OCI-LY7 (cell line): ENCODE measurements at regions not wholly inside any gene's neighbourhood (a gene's known extent, or its start where the extent isn't known, plus 50 kb on each side); places are given as distances from the start of the nearest gene placed in this dataset.
"Not testable (repeated sequence)": the region's sequence is repeated elsewhere in the genome, so short reads cannot be mapped to it uniquely, and the experiment has no call there.

Source experiments
- BruUV-seq: library from RNA; stranded (reverse); fragments of 400-500 nt; replicated peaks from 2 replicates; lab custom pipeline; 2021; lab: Mats Ljungman, UMichigan
- CTCF ChIA-PET: fragments of 300-600 bp; sonication (Branson Sonifier 250); formaldehyde crosslinking; loops from one replicate; lab custom pipeline; 2022; ENCODE audit warnings: antibody characterized with exemption; ENCODE audit not compliant: unreplicated experiment; lab: Charles Lee
- POLR2A ChIA-PET: fragments of 300-600 bp; sonication (Branson Sonifier 250); formaldehyde crosslinking; loops from one replicate; lab custom pipeline; 2022; ENCODE audit warnings: antibody characterized with exemption; lab: Charles Lee
- DNase-seq: peaks from one replicate; pipeline ENCODE4 v3.0.0-alpha.2; 2015; ENCODE audit warnings: low spot score
- H2AFZ ChIP-seq: fragments of 200-600 bp; sonication (generic), shearing (Covaris generic); 2 replicates; pipeline ENCODE4 v1.6.1; 2014; ENCODE audit warnings: mild to moderate bottlenecking, antibody characterized with exemption, low read length, moderate library complexity
- H3K27ac ChIP-seq: fragments of 200-600 bp; sonication (generic); 2 replicates; pipeline ENCODE4 v1.5.1; 2014; ENCODE audit warnings: mixed run types, low read depth, mild to moderate bottlenecking, moderate library complexity, low read length, inconsistent platforms; ENCODE audit not compliant: poor library complexity, severe bottlenecking
- H3K36me3 ChIP-seq: fragments of 200-600 bp; sonication (generic); 2 replicates; pipeline ENCODE4 v1.6.1; 2014; ENCODE audit warnings: mild to moderate bottlenecking, antibody characterized with exemption, low read length, moderate library complexity, mixed read lengths; ENCODE audit not compliant: insufficient read depth
- H3K4me1 ChIP-seq: fragments of 200-600 bp; sonication (generic); 2 replicates; pipeline ENCODE4 v1.5.1; 2014; ENCODE audit warnings: mild to moderate bottlenecking, low read length; ENCODE audit not compliant: insufficient read depth, poor library complexity, severe bottlenecking
- H3K4me2 ChIP-seq: fragments of 200-600 bp; sonication (generic); 2 replicates; pipeline ENCODE4 v1.6.1; 2014; ENCODE audit warnings: mild to moderate bottlenecking, low read length
- H3K4me3 ChIP-seq: fragments of 200-600 bp; sonication (generic); 2 replicates; pipeline ENCODE4 v1.5.1; 2014; ENCODE audit warnings: mild to moderate bottlenecking, low read depth, low read length; ENCODE audit not compliant: poor library complexity, severe bottlenecking
- H3K79me2 ChIP-seq: fragments of 200-600 bp; sonication (generic); 2 replicates; pipeline ENCODE4 v1.6.1; 2016; ENCODE audit warnings: low read depth, mild to moderate bottlenecking, low read length, moderate library complexity, mixed read lengths; ENCODE audit not compliant: insufficient read depth
- H3K9me2 ChIP-seq: fragments of 200-600 bp; sonication (generic); 2 replicates; pipeline ENCODE4 v1.6.1; 2016; ENCODE audit warnings: mild to moderate bottlenecking, low read length, mixed read lengths; ENCODE audit not compliant: insufficient read depth
- H3K9me3 ChIP-seq: fragments of 200-600 bp; sonication (generic); 2 replicates; pipeline ENCODE4 v1.6.1; 2014; ENCODE audit warnings: mild to moderate bottlenecking, mixed run types, low read length, mixed read lengths
- H4K20me1 ChIP-seq: fragments of 200-600 bp; sonication (generic); 2 replicates; pipeline ENCODE4 v1.6.1; 2014; ENCODE audit warnings: mild to moderate bottlenecking, antibody characterized with exemption, low read length, moderate library complexity, mixed read lengths; ENCODE audit not compliant: insufficient read depth
- EZH2phosphoT487 ChIP-seq: fragments of 200-600 bp; sonication (generic); IDR thresholded peaks from 2 replicates; pipeline ENCODE4 v1.6.1; 2018; ENCODE audit warnings: low read depth, borderline replicate concordance, mild to moderate bottlenecking, mixed run types, antibody characterized with exemption, low read length, moderate library complexity, mixed read lengths
- intact Hi-C: fragments of 100-400 bp; cut with micrococcal nuclease; formaldehyde crosslinking; loops from one replicate; pipeline ENCODE4 v1.10.0; 2022; ENCODE audit not compliant: unreplicated experiment
- TF ChIP-seq, protein P1 (sequence below): fragments of 200-600 bp; sonication (generic); conservative IDR thresholded peaks from 2 replicates; pipeline ENCODE4 v1.5.1; 2014; ENCODE audit warnings: mild to moderate bottlenecking, antibody characterized with exemption, low read length, moderate library complexity, mixed read lengths

DNA sequence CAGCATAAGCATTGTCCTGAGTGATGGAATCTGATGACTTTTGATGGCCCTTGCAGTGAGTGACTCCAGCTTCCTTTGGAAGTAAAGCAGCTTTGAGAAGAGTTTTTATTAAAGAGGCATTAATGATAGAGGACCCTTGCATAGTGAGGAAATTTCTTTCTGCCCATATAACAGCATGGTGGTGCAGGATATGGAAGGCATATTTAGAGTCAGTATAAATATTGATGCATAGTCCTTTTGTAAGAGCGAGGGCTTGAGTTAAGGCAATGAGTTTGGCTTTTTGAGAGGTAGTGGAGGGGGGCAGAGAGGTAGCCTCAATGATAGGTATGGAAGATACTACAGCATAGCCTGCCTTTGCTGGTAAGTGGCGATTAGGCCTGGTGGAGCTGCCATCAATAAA lies 87.7 kb upstream of the DNAH14 start:
- H3K4me1 ChIP-seq, H3K36me3 ChIP-seq, H3K79me2 ChIP-seq, POLR2A ChIA-PET, H3K9me3 ChIP-seq, intact Hi-C loops, CTCF ChIA-PET, H3K4me3 ChIP-seq, H3K4me2 ChIP-seq, DNase-seq, H3K27ac ChIP-seq, BruUV-seq, H4K20me1 ChIP-seq, H2AFZ ChIP-seq, H3K9me2 ChIP-seq: not testable (repeated sequence)

DNA sequence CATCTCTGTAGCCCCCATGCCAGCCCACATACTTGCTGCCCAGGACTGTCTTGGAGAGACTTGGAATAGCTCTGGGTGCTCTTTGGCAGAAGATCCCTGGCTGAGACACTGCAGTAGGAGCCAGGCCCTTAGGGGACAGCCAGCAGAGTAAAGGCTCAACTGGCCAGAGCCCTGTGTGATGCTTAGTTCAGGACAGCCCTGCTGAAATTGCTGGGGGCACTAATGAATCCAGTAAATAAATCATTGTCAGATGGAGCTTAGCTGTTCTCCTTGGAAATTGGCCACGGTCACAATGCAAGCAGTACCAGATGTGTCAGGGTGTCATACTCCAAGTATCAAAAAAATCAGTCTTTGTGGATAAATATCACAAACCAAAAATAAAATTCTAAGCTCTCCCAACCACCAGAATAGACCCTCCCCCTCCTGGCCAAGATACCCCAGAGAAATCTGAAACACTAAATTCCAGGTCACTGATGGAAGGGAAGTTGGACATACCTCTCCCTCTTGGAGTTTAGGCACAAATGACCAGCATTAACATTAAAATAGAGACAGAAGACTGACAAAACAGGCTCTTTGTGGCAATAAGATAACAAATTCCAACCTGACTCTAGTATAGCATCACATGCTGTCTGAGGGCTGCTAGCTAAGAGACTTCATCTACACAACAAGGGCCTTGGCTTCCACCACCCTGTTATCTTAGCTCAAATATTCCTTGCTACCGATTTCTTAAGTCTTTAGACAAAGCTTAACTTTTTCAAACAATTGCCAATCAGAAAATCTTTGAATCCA lies 83.2 kb upstream of the DNAH14 start:
- ChIA-PET CTCF (no interaction called here), POLR2A (interaction anchor here (0.9 kb wide), 1 partner anchor 11 kb away, joined by 3 read pairs; no protein-coding TSS in a partner anchor)
- BruUV-seq, result no TSS peak
- H3K9me3 ChIP-seq, result no peaks in the 10 kb centered on the region
- intact Hi-C loops, result no loop called here
- no peaks in the 10 kb centered on the region for H3K36me3 ChIP-seq
- H2AFZ ChIP-seq, result no peak overlapping the region
- no peak overlapping the region for H3K4me2 ChIP-seq
- no peaks in the 10 kb centered on the region for H3K4me1 ChIP-seq
- TF ChIP-seq, protein P1, sequence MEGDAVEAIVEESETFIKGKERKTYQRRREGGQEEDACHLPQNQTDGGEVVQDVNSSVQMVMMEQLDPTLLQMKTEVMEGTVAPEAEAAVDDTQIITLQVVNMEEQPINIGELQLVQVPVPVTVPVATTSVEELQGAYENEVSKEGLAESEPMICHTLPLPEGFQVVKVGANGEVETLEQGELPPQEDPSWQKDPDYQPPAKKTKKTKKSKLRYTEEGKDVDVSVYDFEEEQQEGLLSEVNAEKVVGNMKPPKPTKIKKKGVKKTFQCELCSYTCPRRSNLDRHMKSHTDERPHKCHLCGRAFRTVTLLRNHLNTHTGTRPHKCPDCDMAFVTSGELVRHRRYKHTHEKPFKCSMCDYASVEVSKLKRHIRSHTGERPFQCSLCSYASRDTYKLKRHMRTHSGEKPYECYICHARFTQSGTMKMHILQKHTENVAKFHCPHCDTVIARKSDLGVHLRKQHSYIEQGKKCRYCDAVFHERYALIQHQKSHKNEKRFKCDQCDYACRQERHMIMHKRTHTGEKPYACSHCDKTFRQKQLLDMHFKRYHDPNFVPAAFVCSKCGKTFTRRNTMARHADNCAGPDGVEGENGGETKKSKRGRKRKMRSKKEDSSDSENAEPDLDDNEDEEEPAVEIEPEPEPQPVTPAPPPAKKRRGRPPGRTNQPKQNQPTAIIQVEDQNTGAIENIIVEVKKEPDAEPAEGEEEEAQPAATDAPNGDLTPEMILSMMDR, result no peak
- TF ChIP-seq EZH2phosphoT487, result no peak
- no peaks in the 10 kb centered on the region for H3K79me2 ChIP-seq
- H3K9me2 ChIP-seq, result no peaks in the 10 kb centered on the region
- DNase-seq, result no peak
- no peaks in the 10 kb centered on the region for H4K20me1 ChIP-seq
- H3K4me3 ChIP-seq, result no peak overlapping the region
- H3K27ac ChIP-seq, result no peak overlapping the region

DNA sequence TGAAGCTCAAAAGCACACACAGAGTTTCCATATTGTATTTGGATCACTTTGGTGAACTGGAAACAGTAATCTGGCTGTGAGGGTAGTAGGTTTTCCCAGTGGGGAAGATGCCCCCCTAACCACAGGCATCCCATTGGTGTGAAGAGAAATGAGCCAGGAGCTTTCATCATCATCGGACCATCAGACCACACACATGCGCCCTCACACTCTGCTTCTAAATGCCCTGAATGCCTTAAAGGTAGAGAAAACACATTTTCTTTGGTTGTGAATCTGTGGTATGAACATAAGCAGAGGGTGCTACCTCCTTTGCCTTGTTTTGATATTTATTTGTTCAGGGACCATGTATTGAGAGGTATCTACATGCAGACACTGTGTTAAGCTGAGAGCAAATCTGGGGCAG lies 79.0 kb upstream of the DNAH14 start:
- no TSS peak for BruUV-seq
- H3K9me3 ChIP-seq, result no peaks in the 10 kb centered on the region
- intact Hi-C loops, result no loop called here
- H4K20me1 ChIP-seq, result no peaks in the 10 kb centered on the region
- H3K36me3 ChIP-seq, result no peaks in the 10 kb centered on the region
- CTCF ChIA-PET, result interaction anchor here (1.9 kb wide), 1 partner anchor 148 kb away, joined by 14 read pairs; no protein-coding TSS in a partner anchor
- H3K79me2 ChIP-seq, result no peaks in the 10 kb centered on the region
- peaks cover 10% of the 10 kb centered on the region for H3K4me1 ChIP-seq
- no peak overlapping the region for H2AFZ ChIP-seq
- POLR2A ChIA-PET, result interaction anchor here (1.1 kb wide), 1 partner anchor 22 kb away, joined by 3 read pairs; no protein-coding TSS in a partner anchor
- H3K9me2 ChIP-seq, result no peaks in the 10 kb centered on the region
- no peak overlapping the region for H3K27ac ChIP-seq
- TF ChIP-seq, protein P1, result no peak
- no peak for TF ChIP-seq EZH2phosphoT487
- no peak overlapping the region for H3K4me2 ChIP-seq
- no peak for DNase-seq
- H3K4me3 ChIP-seq, result no peak overlapping the region
